GM19043 (cell line): ENCODE measurements at regions not wholly inside any gene's neighbourhood (a gene's known extent, or its start where the extent isn't known, plus 50 kb on each side); places are given as distances from the start of the nearest gene placed in this dataset.
"Not testable (repeated sequence)": the region's sequence is repeated elsewhere in the genome, so short reads cannot be mapped to it uniquely, and the experiment has no call there.

Experiments used
- ATAC-seq: cut with Tn5 transposase; IDR thresholded peaks from one replicate; pipeline ENCODE4 v1.9.1; 2021; ENCODE audit warnings: low read depth; ENCODE audit not compliant: unreplicated experiment

GRCh38 chr2:77578354-77578753 is 56.2 kb upstream of the LRRTM4 start:
- ATAC-seq, result no peak

- no peak for ATAC-seq
Observed at GRCh38 chr2:77579076-77579769, 57.0 kb upstream of the LRRTM4 start.

GRCh38 chr2:77588438-77588837 is 66.3 kb upstream of the LRRTM4 start:
- ATAC-seq, result no peak

GRCh38 chr2:77590298-77590917 is 68.2 kb upstream of the LRRTM4 start:
- ATAC-seq, result no peak

- ATAC-seq, result not testable (repeated sequence)
Observed at GRCh38 chr2:77592955-77593354, 70.8 kb upstream of the LRRTM4 start.

GRCh38 chr2:77602771-77603170 is 80.6 kb upstream of the LRRTM4 start:
- no peak for ATAC-seq

GRCh38 chr2:77604953-77605929 is 83.1 kb upstream of the LRRTM4 start:
- ATAC-seq, result no peak

- no peak for ATAC-seq
Observed at GRCh38 chr2:77608510-77608909, 86.3 kb upstream of the LRRTM4 start.

- no peak for ATAC-seq
Observed at GRCh38 chr2:77629539-77629938, 107.4 kb upstream of the LRRTM4 start.

- no peak for ATAC-seq
Observed at GRCh38 chr2:77631007-77631406, 108.8 kb upstream of the LRRTM4 start.

GRCh38 chr2:77633601-77634000 is 111.4 kb upstream of the LRRTM4 start:
- ATAC-seq, result no peak

- no peak for ATAC-seq
Observed at GRCh38 chr2:77640924-77641323, 118.7 kb upstream of the LRRTM4 start.

GRCh38 chr2:77642339-77642738 is 120.2 kb upstream of the LRRTM4 start:
- ATAC-seq, result no peak

- ATAC-seq, result no peak
Observed at GRCh38 chr2:77649856-77650255, 127.7 kb upstream of the LRRTM4 start.

- ATAC-seq, result no peak
Observed at GRCh38 chr2:77652499-77652898, 130.3 kb upstream of the LRRTM4 start.

GRCh38 chr2:77664491-77664890 is 142.3 kb upstream of the LRRTM4 start:
- no peak for ATAC-seq

GRCh38 chr2:77666251-77666980 is 144.2 kb upstream of the LRRTM4 start:
- ATAC-seq, result no peak

GRCh38 chr2:77684543-77685319 is 162.6 kb upstream of the LRRTM4 start:
- ATAC-seq, result not testable (repeated sequence)

GRCh38 chr2:77712601-77713000 is 190.4 kb upstream of the LRRTM4 start:
- no peak for ATAC-seq

GRCh38 chr2:77713412-77713811 is 191.2 kb upstream of the LRRTM4 start:
- no peak for ATAC-seq
